Posterior cingulate gyrus (tissue), 11 donors: ENCODE measurements at regions not wholly inside any gene's neighbourhood (a gene's known extent, or its start where the extent isn't known, plus 50 kb on each side); places are given as distances from the start of the nearest gene placed in this dataset.

Experiments used
- DNase-seq, 10 donors: peaks; one replicate each; pipeline versions ENCODE4 v3.0.0 to v3.0.0-alpha.2; 2020 to 2021; ENCODE audit warnings: mixed read lengths in 3 of 10
- intact Hi-C: fragments of 100-400 bp; cut with DNase I; formaldehyde crosslinking; loops from one replicate; pipeline ENCODE4 v1.15.1; 2023

- intact Hi-C loops: no loop called here
- DNase-seq: no peak
Measured at GRCh38 chr3:147919496-147919895, 510.3 kb downstream of the ZIC1 start.

GRCh38 chr3:147921051-147921450 is 511.9 kb downstream of the ZIC1 start:
- no peak for DNase-seq
- intact Hi-C loops: no loop called here

GRCh38 chr3:147924755-147925154 is 515.6 kb downstream of the ZIC1 start:
- intact Hi-C loops: no loop called here
- no peak for DNase-seq

- intact Hi-C loops: no loop called here
- DNase-seq: no peak
Measured at GRCh38 chr3:147925272-147925671, 516.1 kb downstream of the ZIC1 start.

GRCh38 chr3:147930232-147930807 is 521.2 kb downstream of the ZIC1 start:
- DNase-seq: no peak
- intact Hi-C loops: no loop called here

GRCh38 chr3:147934451-147935180 is 525.5 kb downstream of the ZIC1 start:
- DNase-seq: no peak
- intact Hi-C loops: loop anchor here (5.0 kb wide), 1 partner anchor 542 kb away; no protein-coding TSS in a partner anchor

- intact Hi-C loops: loop anchor here (5.0 kb wide), 1 partner anchor 545 kb away; no protein-coding TSS in a partner anchor
- DNase-seq: no peak
Measured at GRCh38 chr3:147937341-147937740, 528.2 kb downstream of the ZIC1 start.

GRCh38 chr3:147937891-147938290 is 528.7 kb downstream of the ZIC1 start:
- no peak for DNase-seq
- intact Hi-C loops: loop anchor here (5.0 kb wide), 1 partner anchor 546 kb away; no protein-coding TSS in a partner anchor

GRCh38 chr3:147939425-147939824 is 530.3 kb downstream of the ZIC1 start:
- no peak for DNase-seq
- intact Hi-C loops: loop anchor here (5.0 kb wide), 1 partner anchor 547 kb away; no protein-coding TSS in a partner anchor

GRCh38 chr3:147939839-147940238 is 530.7 kb downstream of the ZIC1 start:
- intact Hi-C loops: loop anchor here (5.0 to 10.0 kb wide), 2 partner anchors 255 to 548 kb away; no protein-coding TSS in a partner anchor
- peak in 7 of 10 donors; percentile 35 to 93 (median 48) for DNase-seq

- no peak for DNase-seq
- intact Hi-C loops: loop anchor here (10.0 kb wide), 1 partner anchor 254 kb away; no protein-coding TSS in a partner anchor
Measured at GRCh38 chr3:147940405-147941193, 531.4 kb downstream of the ZIC1 start.

GRCh38 chr3:147941969-147942368 is 532.8 kb downstream of the ZIC1 start:
- DNase-seq: no peak
- intact Hi-C loops: loop anchor here (10.0 kb wide), 1 partner anchor 253 kb away; no protein-coding TSS in a partner anchor

GRCh38 chr3:147943265-147943945 is 534.2 kb downstream of the ZIC1 start:
- no peak for DNase-seq
- intact Hi-C loops: loop anchor here (10.0 kb wide), 1 partner anchor 251 kb away; no protein-coding TSS in a partner anchor

GRCh38 chr3:147945968-147946519 is 536.9 kb downstream of the ZIC1 start:
- peak in 3 of 10 donors; percentile 11 to 82 (median 35) for DNase-seq
- intact Hi-C loops: loop anchor here (5.0 to 10.0 kb wide), 2 partner anchors 131 to 249 kb away; no protein-coding TSS in a partner anchor

- intact Hi-C loops: no loop called here
- no peak for DNase-seq
Measured at GRCh38 chr3:147956615-147957014, 547.5 kb downstream of the ZIC1 start.

GRCh38 chr3:147958754-147959153 is 549.6 kb downstream of the ZIC1 start:
- intact Hi-C loops: no loop called here
- DNase-seq: no peak

- intact Hi-C loops: no loop called here
- DNase-seq: no peak
Measured at GRCh38 chr3:147960786-147961185, 551.6 kb downstream of the ZIC1 start.

GRCh38 chr3:147962408-147963164 is 553.4 kb downstream of the ZIC1 start:
- no peak for DNase-seq
- intact Hi-C loops: no loop called here

GRCh38 chr3:147963711-147964110 is 554.5 kb downstream of the ZIC1 start:
- DNase-seq: no peak
- intact Hi-C loops: no loop called here
